ENCODE measurements at regions not wholly inside any gene's neighbourhood (a gene's known extent, or its start where the extent isn't known, plus 50 kb on each side); places are given as distances from the start of the nearest gene placed in this dataset.

DNA sequence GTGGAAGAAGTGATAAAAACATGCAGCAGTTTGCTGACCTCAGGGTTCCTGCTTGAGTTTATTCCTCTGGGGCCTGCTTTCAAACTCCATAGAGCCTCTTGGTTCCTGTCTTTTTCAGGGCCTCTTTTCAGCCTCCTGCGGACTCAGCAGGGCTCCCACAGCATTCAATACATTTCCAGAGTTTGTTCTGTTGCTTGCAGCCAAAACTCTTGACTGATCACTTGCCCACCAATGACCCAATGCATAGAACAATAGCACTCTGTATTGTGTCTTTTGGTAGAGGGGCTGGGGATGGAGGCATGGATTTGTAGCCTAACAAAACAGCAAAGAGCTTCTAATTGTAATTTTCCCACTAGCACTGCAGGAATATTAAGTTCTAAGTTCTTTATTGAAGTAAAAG lies 50.8 kb upstream of the CREB5 start:
- no peak overlapping the region for H3K4me3 ChIP-seq (replicated peaks in 1 of 4; ENCODE audit: control extremely low read depth in 1 of 4, insufficient read depth in 1 of 4, low read depth in 3 of 4, low read length in 4 of 4)
- no peaks in the 10 kb centered on the region for H3K79me2 ChIP-seq (ENCODE audit: control insufficient read depth, insufficient read depth, low read length)
- peaks cover 12% of the 10 kb centered on the region for H3K4me1 ChIP-seq (ENCODE audit: control insufficient read depth, extremely low read depth, insufficient read depth, low read length)
- no peak overlapping the region for H3K27ac ChIP-seq (ENCODE audit: insufficient read depth, low read length)
- peak overlapping the region; percentile 13 for H2AFZ ChIP-seq (ENCODE audit: low read length)
- H3K9me3 ChIP-seq (ENCODE audit: control insufficient read depth, insufficient read depth, low read depth, low read length) = no peaks in the 10 kb centered on the region
- no peaks in the 10 kb centered on the region for H3K36me3 ChIP-seq (ENCODE audit: control insufficient read depth, insufficient read depth, low read length)
- H3K27me3 ChIP-seq (ENCODE audit: control insufficient read depth, insufficient read depth, low read length) = no peaks in the 10 kb centered on the region
- TF ChIP-seq EZH2 (IDR thresholded peaks at IDR 0.05; ENCODE audit: low read length, missing control alignments) (no peak), CTCF (conservative IDR thresholded peaks at IDR 0.05 in 1 of 2, IDR thresholded peaks at IDR 0.05 in 1 of 2; ENCODE audit: low read depth in 1 of 2, low read length in 2 of 2) (no peak)
- no peaks in the 10 kb centered on the region for H4K20me1 ChIP-seq (ENCODE audit: control insufficient read depth, extremely low read depth, insufficient read depth, low read length)
- no peak for DNase-seq (ENCODE audit: low read depth in 2 of 2)
- H3K9ac ChIP-seq (ENCODE audit: insufficient read depth, low read length) = no peak overlapping the region
- H3K4me2 ChIP-seq (ENCODE audit: extremely low read depth, insufficient read depth, low read length) = no peak overlapping the region

- Histone ChIP-seq H3K27me3 (ENCODE audit: control insufficient read depth, insufficient read depth, low read length) (no peaks in the 10 kb centered on the region), H3K4me3 (replicated peaks in 1 of 4; ENCODE audit: control extremely low read depth in 1 of 4, insufficient read depth in 1 of 4, low read depth in 3 of 4, low read length in 4 of 4) (no peak overlapping the region), H3K36me3 (ENCODE audit: control insufficient read depth, insufficient read depth, low read length) (no peaks in the 10 kb centered on the region), H3K9ac (ENCODE audit: insufficient read depth, low read length) (no peak overlapping the region), H4K20me1 (ENCODE audit: control insufficient read depth, extremely low read depth, insufficient read depth, low read length) (no peaks in the 10 kb centered on the region), H3K79me2 (ENCODE audit: control insufficient read depth, insufficient read depth, low read length) (no peaks in the 10 kb centered on the region), H3K9me3 (ENCODE audit: control insufficient read depth, insufficient read depth, low read depth, low read length) (no peaks in the 10 kb centered on the region), H3K27ac (ENCODE audit: insufficient read depth, low read length) (no peak overlapping the region), H2AFZ (ENCODE audit: low read length) (no peak overlapping the region), H3K4me1 (ENCODE audit: control insufficient read depth, extremely low read depth, insufficient read depth, low read length) (peaks cover 12% of the 10 kb centered on the region), H3K4me2 (ENCODE audit: extremely low read depth, insufficient read depth, low read length) (no peak overlapping the region)
- TF ChIP-seq CTCF (conservative IDR thresholded peaks at IDR 0.05 in 1 of 2, IDR thresholded peaks at IDR 0.05 in 1 of 2; ENCODE audit: low read depth in 1 of 2, low read length in 2 of 2) = no peak
- TF ChIP-seq EZH2 (IDR thresholded peaks at IDR 0.05; ENCODE audit: low read length, missing control alignments) = no peak
- no peak for DNase-seq (ENCODE audit: low read depth in 2 of 2)
These were observed 50.1 kb upstream of the CREB5 start for GRCh38 chr7:28362182-28362581.
